ENCODE measurements at regions not wholly inside any gene's neighbourhood (a gene's known extent, or its start where the extent isn't known, plus 50 kb on each side); places are given as distances from the start of the nearest gene placed in this dataset.

DNA sequence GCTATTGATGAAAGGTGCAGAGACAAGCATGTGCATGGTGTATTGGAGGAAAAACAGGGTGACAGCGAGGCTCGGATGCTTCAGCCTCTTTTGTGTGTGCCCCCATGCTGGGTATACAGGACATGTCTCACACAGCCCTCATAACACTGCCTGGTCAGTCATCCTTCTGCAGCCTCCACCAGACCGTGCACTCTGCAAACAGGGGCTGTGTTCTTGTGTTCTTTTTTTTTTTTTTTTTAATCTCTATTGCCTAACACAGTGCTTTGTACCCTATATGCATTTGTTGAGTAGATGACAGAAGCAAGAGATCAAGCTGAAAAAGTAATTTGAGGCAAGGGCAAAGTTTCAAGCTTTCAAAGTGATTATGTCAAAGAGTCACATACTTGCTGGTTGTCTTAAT is 367.2 kb upstream of the SLITRK1 start:
- no peak for TF ChIP-seq TAF1 (IDR thresholded peaks at IDR 0.05; ENCODE audit: borderline replicate concordance, insufficient read depth, low read length)
- TF ChIP-seq SIN3A (IDR thresholded peaks at IDR 0.05; ENCODE audit: borderline replicate concordance, insufficient read depth, low read length): no peak
- TF ChIP-seq FOXP2 (optimal IDR thresholded peaks at IDR 0.05; ENCODE audit: borderline replicate concordance, extremely low read depth, extremely low read length, insufficient read depth): no peak
- TF ChIP-seq, protein P1, sequence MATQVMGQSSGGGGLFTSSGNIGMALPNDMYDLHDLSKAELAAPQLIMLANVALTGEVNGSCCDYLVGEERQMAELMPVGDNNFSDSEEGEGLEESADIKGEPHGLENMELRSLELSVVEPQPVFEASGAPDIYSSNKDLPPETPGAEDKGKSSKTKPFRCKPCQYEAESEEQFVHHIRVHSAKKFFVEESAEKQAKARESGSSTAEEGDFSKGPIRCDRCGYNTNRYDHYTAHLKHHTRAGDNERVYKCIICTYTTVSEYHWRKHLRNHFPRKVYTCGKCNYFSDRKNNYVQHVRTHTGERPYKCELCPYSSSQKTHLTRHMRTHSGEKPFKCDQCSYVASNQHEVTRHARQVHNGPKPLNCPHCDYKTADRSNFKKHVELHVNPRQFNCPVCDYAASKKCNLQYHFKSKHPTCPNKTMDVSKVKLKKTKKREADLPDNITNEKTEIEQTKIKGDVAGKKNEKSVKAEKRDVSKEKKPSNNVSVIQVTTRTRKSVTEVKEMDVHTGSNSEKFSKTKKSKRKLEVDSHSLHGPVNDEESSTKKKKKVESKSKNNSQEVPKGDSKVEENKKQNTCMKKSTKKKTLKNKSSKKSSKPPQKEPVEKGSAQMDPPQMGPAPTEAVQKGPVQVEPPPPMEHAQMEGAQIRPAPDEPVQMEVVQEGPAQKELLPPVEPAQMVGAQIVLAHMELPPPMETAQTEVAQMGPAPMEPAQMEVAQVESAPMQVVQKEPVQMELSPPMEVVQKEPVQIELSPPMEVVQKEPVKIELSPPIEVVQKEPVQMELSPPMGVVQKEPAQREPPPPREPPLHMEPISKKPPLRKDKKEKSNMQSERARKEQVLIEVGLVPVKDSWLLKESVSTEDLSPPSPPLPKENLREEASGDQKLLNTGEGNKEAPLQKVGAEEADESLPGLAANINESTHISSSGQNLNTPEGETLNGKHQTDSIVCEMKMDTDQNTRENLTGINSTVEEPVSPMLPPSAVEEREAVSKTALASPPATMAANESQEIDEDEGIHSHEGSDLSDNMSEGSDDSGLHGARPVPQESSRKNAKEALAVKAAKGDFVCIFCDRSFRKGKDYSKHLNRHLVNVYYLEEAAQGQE (IDR thresholded peaks at IDR 0.05; ENCODE audit: insufficient read depth in 1 of 2, low read depth in 2 of 2, low read length in 2 of 2): no peak
- no peak for TF ChIP-seq POLR2AphosphoS5 (IDR thresholded peaks at IDR 0.05; ENCODE audit: low read depth, low read length)

DNA sequence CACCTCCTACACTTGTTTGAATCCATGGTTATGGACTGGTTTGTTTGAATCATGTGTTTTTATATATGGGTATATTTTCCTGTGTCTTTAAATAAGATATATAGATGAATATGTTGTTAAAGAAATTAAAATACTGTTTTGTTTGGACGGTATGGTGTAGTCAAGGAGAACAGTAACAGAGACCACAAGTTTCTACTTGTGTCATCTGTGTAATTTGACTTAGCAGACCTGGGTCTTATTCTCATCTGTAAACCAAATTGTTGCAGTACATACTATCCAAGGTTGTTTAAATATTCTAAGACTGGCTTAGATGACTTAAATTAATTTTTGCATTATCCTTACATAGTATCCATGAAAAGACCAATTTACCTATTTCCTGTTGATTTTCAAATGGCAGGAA is 361.1 kb upstream of the SLITRK1 start:
- TF ChIP-seq POLR2AphosphoS5 (IDR thresholded peaks at IDR 0.05; ENCODE audit: low read depth, low read length) (no peak), TAF1 (IDR thresholded peaks at IDR 0.05; ENCODE audit: borderline replicate concordance, insufficient read depth, low read length) (no peak), SIN3A (IDR thresholded peaks at IDR 0.05; ENCODE audit: borderline replicate concordance, insufficient read depth, low read length) (no peak), FOXP2 (optimal IDR thresholded peaks at IDR 0.05; ENCODE audit: borderline replicate concordance, extremely low read depth, extremely low read length, insufficient read depth) (no peak)
- TF ChIP-seq, protein P1 (IDR thresholded peaks at IDR 0.05; ENCODE audit: insufficient read depth in 1 of 2, low read depth in 2 of 2, low read length in 2 of 2): no peak

DNA sequence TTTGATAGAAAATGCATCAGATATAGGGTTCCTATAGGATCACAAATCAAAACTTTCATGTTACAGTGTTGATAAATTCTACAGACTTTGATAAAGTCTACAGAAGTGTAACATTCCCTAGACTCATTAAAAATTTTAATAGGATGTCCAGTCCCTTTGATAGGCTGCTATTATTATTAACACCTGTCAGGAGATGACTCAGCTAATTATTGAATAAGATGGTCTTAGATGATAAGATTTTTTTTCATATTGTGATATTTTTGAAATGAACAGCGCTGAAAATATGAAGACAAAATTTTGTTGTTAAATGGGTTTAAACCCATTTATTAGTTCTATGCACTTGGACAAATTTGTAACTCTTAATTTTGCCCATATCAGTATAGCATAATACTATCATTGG is 356.8 kb upstream of the SLITRK1 start:
- TF ChIP-seq POLR2AphosphoS5 (IDR thresholded peaks at IDR 0.05; ENCODE audit: low read depth, low read length) (no peak), FOXP2 (optimal IDR thresholded peaks at IDR 0.05; ENCODE audit: borderline replicate concordance, extremely low read depth, extremely low read length, insufficient read depth) (no peak)

DNA sequence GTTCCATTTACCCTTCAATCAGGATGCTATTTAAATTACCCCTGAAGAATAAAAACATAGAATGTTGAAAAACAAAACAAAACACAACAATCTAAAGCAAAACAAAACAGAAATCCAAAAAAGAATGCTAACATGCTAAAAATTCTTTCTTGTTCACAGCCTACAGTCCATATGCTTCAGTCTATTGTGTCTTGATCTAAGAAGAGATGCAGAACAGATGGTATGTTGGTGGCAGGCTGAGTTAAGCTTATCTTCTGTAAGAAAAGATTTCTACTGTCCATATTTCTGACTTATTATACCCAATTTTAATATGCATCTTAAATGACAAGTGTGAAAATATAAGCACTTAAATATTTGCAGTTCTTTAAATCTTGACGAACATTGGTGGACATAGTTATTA is 356.1 kb upstream of the SLITRK1 start:
- TF ChIP-seq FOXP2 (optimal IDR thresholded peaks at IDR 0.05; ENCODE audit: borderline replicate concordance, extremely low read depth, extremely low read length, insufficient read depth) (no peak), POLR2AphosphoS5 (IDR thresholded peaks at IDR 0.05; ENCODE audit: low read depth, low read length) (no peak), SIN3A (IDR thresholded peaks at IDR 0.05; ENCODE audit: borderline replicate concordance, insufficient read depth, low read length) (no peak), TAF1 (IDR thresholded peaks at IDR 0.05; ENCODE audit: borderline replicate concordance, insufficient read depth, low read length) (no peak)
- TF ChIP-seq, protein P1 (IDR thresholded peaks at IDR 0.05; ENCODE audit: insufficient read depth in 1 of 2, low read depth in 2 of 2, low read length in 2 of 2): no peak

DNA sequence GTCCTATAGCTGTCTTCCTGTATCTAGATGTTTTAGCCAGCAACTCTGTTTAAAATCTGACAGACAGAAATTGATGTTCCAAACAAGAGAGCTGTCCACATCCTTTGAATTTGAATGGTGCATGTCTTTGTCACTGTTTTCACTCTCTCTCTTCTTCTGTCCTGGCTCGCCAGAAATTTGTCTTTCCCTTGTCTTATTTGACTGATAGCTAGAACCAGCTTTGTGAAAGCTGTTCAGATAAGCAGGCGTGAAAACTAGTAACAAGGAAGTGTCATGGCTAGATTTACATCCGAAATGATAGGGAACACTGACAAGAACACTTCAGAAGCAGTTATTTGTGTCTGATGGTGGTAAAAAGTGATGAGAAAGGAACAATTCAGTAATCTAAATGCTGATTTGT is 354.9 kb upstream of the SLITRK1 start:
- no peak for TF ChIP-seq POLR2AphosphoS5 (IDR thresholded peaks at IDR 0.05; ENCODE audit: low read depth, low read length)
- TF ChIP-seq, protein P1 (IDR thresholded peaks at IDR 0.05; ENCODE audit: insufficient read depth in 1 of 2, low read depth in 2 of 2, low read length in 2 of 2): no peak
- no peak for TF ChIP-seq TAF1 (IDR thresholded peaks at IDR 0.05; ENCODE audit: borderline replicate concordance, insufficient read depth, low read length)
- no peak for TF ChIP-seq FOXP2 (optimal IDR thresholded peaks at IDR 0.05; ENCODE audit: borderline replicate concordance, extremely low read depth, extremely low read length, insufficient read depth)
